ENCODE measurements at regions not wholly inside any gene's neighbourhood (a gene's known extent, or its start where the extent isn't known, plus 50 kb on each side); places are given as distances from the start of the nearest gene placed in this dataset.

- FAIRE-seq: no peak
These were observed 384.5 kb upstream of the DDHD1 start for GRCh38 chr14:53537422-53538315.

- FAIRE-seq: no peak
These were observed 383.3 kb upstream of the DDHD1 start for GRCh38 chr14:53536446-53536845.

GRCh38 chr14:53534841-53535240, 381.7 kb upstream of the DDHD1 start:
- no peak for FAIRE-seq

DNA sequence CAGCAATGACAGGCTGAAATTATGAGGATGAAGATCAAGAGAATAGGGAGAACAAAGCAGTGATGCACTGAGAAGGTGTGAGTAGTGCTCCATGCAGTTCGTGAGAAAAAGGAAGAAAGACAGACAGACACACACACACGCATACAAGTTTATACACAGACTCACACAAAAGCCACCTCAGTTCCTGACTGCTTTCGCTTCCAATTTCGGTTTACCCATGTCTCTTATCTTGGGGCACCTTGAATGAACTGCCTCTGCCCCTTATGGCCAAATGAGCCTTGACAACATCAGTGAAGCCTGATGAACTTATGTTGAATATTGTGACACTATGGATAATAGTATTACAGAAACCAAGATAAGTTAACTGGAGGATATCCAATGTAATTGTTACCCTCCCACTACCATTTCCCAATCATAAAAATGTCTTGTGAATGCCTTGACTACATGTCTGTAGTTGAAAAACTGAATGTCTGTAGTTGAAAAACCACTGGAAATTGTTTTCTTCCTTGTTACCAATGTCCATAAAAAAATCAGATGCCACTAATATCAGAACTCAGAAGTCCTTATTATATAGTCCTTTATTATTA, 380.4 kb upstream of the DDHD1 start:
- FAIRE-seq: no peak

DNA sequence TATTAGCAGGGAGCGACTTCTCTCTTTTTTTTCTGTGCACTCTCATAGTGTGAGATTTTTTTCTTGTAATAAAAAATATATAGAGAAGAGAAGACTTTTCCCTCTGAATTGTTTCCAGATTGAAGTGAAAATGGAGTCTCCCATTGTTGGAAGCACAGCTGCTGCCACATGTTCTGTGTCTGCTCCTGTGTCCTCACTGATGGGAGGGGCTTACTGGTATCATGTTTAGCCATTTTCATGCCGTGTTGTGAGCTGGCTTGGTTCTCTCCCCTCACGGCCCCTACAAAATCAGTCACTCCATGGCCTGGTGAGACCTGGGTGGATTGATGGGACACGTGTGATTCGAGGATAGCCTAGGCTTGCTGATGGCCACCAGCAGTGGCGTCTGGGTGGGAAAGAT, 379.7 kb upstream of the DDHD1 start:
- no peak for FAIRE-seq

GRCh38 chr14:53531730-53532129, 378.6 kb upstream of the DDHD1 start:
- no peak for FAIRE-seq

DNA sequence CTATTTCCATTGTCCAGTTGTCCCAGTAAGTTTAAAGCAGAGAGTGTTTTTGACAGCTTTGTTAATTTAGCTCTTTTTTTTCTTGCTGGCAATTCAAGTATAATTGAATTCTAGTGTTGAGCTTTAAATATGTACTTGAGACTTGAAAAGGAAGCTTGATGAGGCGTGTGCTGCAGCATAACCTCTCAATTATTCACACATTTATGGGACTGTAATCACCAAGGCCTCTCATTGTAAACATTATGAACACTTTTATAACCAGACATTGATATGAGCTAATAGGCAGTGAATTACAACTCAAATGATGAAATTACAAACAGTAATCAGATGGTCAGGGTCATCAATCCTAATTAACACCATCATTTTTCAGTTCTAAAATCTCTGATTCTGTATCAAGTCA, 378.0 kb upstream of the DDHD1 start:
- no peak for FAIRE-seq

GRCh38 chr14:53529519-53529918, 376.4 kb upstream of the DDHD1 start:
- no peak for FAIRE-seq

GRCh38 chr14:53528185-53528671, 375.1 kb upstream of the DDHD1 start:
- no peak for FAIRE-seq

DNA sequence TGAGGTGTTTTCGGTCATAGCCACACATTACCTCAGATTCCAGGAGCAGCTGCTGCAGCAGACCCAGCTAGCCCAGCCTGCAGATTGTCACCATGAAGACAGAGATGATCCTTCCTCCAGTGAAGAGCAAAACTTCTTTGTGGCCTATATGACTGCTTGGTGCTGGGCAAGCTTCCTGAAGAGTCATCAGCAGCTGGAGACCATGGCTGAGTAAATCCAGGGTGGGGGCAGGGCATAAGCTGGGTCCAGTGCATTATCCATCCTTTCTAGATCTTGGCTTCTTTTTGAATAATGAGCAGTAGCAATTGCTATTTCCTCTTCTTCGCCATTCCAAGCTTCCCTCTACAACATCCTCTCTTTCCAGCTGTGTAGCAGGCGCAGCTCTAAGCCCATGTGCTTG, 373.1 kb upstream of the DDHD1 start:
- FAIRE-seq: no peak

DNA sequence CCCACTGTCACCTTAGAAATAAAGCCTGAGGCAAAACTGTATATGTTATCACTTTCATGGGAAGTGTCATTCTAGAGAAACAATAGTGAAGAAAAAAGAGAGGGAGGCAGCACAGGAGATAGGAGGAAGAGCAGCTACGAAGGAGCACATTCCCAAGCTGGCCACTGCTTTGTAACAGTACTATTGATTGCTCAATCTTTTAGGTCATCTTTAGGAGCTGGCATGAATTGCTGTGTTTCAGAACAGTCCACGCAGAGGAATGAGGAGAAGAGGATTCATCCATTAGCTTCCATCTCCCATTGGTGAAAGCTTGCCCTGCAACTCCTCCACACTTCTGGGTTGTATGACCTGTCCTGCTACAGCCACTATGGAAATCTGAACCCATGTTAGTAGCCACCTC, 372.5 kb upstream of the DDHD1 start:
- FAIRE-seq: no peak

DNA sequence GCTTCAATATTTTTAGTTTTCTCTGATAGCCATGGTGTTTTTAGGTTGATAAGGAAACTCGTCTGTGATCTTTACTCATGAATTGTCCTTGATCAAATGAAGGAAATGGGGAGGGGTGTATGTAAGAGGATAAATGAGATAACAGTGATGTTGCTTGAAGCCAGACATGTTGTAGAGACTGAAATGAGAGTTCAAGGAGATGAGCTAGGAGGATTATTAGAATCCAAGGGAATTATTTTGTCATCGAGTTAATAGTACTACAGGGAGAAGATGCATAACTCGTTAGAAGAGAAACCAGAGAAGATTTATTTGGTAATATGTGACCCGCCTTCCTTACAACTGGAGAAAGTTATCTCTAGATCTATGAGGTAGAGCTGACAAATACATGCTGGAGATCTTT, 371.3 kb upstream of the DDHD1 start:
- FAIRE-seq: no peak

DNA sequence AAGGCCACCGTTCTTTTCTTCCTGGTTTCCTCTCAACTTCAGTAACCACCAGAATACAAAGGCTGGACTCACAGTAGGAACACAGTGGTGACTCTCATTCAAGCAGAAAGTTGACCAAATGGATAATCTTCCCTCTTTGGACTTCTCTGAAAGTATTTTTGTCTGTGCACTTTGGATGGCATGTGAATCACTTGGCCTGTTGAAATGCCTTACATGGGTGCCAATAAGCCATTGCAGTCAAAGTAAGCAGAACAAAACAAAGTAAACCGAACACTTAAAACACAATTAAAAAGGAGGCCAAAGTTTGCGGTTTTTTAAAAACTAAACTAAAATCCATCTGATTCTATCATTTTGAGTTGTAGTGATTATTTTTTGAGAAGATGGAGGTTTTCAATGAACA, 370.1 kb upstream of the DDHD1 start:
- FAIRE-seq: no peak

DNA sequence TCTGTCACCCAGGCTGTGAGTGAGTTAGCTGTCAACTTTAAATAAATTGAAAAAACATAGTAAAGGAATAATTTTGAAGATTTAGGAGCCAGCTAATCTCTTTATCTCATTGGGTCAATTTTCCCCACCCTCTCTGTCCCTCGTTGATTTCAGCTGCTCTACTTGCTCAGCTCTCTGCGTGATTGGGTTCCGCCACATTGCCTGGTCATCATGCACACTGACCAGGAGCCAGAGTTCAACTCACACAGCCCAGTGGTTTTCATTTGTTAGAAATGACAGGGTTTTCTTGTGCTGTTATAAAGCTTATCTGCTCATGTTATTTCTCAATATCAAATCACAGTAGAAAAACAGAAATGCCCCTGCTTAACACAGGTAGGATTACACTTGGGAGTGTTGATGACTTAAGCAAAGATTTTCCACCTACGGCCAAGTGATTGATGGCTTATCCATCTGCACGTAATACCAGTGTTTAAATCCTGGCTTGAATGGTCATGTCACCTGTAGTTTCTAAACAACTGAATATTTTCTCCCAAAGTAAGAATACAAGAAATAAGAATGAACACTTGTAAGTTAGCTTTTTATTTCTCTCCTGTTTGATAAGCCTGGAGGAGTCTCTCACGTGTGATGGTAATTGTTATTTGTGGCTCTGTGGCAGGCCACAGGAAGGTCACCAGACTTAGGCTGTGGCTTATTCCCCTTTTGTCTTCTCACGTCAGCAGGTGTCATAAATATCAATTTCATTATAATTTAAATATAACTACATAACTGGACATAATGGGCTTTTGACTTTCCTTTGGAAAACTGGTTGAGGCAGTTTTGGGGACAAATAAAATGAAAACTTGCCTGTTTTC, 367.2 kb upstream of the DDHD1 start:
- no peak for FAIRE-seq

GRCh38 chr14:53519137-53519536, 366.0 kb upstream of the DDHD1 start:
- FAIRE-seq: no peak

DNA sequence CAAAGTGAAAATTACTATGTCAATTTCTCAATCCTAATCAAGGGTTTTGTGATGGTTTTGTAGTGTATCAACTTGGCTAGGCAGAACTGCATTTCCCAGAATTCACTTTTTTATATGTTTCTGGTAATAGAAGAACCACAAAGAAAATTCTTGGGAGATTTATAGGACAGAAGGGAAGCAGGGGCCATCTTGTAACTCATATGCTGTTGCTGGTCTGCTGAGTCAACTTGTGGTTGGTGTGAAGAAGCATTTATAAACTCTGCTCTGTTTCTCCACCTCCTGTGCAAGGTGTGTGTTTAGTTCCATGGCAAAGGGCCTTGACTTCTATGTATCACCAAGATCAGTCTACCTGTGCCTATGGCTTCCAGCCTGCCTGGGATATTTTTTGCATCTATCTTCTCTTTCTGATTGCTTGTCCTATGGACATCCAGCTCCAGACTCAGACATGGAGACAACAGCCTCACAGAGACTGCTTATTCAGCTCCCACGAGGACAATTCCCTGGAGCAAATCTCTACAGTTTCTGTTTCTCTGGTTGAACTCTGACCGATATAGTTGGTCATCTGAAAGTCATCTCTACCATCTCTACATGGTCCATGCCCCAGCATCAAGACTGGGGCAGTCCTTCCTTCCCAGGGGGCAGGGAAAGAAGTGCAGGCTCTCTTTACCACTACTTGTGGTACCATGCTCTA, 364.3 kb upstream of the DDHD1 start:
- FAIRE-seq: no peak

DNA sequence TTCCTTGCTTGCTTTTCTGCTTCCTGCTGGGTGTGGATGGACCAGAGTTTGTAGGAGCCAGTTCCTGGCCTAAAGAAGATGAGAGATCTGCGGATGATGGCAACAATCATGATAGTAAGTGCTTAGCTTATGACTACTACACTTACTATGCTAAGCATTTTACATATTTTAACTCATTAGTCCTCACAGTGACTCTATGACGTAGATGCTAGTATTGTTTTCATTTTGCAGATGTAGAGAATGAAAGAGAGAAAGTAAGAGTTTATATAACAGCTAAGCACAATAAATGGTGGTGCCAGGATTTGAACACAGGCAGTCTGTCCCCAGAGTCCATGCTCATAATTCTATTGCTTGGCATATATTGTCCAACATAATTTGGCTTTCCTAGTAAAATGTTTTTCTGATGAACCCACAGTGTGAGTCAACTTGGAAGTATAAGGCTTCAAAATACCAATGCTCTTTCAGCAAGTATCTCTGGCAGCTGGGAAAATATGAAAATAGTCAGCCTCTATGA, 363.2 kb upstream of the DDHD1 start:
- no peak for FAIRE-seq

- FAIRE-seq: no peak
These were observed 362.2 kb upstream of the DDHD1 start for GRCh38 chr14:53515276-53515675.

GRCh38 chr14:53514197-53514596, 361.1 kb upstream of the DDHD1 start:
- FAIRE-seq: no peak

DNA sequence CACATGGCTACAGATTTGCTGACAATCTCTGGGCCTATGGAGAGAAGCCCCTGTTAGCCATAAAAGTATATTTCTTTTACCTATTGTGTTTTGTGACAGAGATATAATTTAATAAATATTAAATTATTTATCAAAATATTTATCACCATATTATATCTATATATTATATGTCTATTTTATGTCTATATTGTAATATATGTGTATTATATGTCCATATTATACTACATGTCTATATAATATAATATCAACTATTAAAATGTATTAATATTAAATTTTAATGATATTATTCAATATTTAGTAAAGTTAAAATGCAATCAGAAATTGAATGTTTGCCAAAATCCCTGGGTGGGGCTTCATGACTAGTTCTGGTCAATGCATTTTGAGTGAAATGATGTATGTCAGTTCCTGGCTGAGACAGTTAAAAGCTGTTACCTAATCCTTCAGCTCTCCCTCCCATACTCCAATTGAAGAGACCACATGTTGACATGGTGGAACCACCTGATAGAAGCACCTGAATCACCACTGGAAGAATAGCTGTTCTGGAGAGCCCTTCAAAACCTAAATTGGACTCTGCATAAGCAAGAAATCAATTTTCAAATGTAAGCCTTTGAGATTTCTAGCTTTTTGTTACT, 357.3 kb upstream of the DDHD1 start:
- peak; percentile 86 for FAIRE-seq

DNA sequence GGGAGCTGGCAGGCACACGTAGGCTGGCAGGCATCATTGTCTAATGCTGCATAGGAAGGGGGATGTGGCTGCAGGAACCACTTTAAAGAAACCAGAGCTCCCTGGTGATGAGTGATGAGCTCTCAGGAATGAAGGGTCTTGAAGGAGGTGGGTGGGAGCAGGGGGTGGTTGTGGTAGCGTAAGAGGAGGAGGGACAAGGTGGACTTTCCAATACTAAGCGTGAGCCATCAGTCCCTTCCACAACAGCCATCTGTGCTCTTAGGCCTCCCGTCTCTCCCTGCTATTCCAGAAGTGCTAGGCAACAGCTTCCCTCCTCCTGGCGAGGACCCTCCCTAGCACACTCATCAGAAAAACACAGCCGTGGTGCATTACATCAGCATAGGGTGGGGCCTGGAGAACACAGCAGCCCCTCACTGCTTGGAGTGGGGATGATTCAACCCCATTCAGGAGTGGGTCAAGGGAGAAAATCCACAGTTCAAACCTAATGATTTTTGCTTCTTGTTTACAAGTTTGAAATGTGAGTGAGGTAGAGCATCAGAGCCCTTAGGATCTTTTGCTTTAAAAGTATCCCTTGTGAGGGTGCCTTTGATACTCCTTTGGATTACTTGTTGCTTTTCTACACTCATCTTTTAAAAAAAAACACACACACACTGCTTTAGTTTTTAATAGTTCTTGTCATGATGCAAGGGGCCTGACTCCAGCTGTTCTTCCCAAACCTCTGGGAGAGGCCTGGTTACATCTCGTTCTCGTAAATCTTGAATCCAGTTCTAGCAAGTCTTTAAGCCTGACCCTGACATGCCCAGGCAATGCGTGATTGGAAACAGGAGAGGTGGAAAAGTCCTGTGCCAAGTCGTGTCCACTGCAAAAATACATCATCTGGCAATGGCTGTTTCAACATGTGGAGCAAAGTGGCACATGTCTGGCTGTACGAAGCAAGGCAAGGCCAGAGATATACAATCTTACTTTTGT, 356.4 kb upstream of the DDHD1 start:
- FAIRE-seq: no peak

Measured in G401.6 (cell line).